ENCODE measurements at regions not wholly inside any gene's neighbourhood (a gene's known extent, or its start where the extent isn't known, plus 50 kb on each side); places are given as distances from the start of the nearest gene placed in this dataset.

DNA sequence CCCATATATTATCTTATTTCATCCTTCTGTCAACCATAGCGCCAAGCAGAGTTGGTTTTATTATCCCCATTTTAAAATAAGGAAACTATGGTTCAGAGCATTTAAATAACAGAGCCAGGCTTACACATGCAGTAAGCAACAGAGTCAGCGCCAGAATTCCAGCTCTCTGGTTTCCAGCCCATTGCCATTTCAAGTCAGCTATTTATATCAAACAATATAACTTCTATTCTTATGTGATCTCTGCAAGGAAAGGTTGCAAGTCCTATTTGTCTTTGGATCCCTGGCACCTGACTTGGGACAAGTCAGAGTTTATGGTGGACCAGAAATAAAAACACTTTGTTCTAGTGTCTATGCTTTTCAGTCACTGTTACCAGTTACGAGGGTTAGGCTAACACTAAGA, 174.1 kb upstream of the EEA1 start:
- DNase-seq (ENCODE audit: low read depth), result no peak

DNA sequence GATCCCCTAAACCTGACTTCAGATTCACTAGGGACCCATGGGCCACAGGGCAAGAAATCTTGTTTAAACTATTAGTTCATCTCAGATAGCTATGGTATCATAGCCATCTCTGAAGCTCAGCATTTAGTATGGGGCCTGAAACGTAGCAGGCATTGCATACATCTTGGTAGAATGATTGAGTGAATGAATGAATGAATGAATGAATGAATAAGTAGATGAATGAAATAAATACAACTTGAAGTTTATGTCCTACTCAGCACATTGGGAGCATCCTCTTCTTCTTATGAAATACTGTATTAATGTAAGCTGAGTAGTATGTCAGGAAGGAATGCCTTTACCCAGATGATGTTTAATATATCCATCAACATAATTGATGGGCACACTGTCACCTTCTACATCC, 175.4 kb upstream of the EEA1 start:
- DNase-seq (ENCODE audit: low read depth), result no peak

DNA sequence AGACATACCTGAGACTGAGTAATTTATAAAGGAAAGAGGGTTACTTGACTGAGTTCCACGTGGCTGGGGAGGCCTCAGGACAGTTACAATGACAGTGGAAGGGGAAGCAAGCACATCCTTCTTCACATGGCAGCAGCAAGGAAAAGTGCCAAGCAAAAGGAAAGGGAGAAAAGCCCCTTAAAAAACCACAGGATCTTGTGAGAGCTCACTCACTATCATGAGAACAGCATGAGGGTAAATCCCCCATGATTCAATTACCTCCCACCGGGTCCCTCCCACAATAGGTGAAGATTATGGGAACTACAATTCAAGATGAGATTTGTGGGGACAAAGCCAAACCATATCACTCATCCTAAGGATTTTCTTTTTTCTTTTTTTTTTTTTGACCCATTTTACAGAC, 177.8 kb upstream of the EEA1 start:
- DNase-seq (ENCODE audit: low read depth), result no peak

DNA sequence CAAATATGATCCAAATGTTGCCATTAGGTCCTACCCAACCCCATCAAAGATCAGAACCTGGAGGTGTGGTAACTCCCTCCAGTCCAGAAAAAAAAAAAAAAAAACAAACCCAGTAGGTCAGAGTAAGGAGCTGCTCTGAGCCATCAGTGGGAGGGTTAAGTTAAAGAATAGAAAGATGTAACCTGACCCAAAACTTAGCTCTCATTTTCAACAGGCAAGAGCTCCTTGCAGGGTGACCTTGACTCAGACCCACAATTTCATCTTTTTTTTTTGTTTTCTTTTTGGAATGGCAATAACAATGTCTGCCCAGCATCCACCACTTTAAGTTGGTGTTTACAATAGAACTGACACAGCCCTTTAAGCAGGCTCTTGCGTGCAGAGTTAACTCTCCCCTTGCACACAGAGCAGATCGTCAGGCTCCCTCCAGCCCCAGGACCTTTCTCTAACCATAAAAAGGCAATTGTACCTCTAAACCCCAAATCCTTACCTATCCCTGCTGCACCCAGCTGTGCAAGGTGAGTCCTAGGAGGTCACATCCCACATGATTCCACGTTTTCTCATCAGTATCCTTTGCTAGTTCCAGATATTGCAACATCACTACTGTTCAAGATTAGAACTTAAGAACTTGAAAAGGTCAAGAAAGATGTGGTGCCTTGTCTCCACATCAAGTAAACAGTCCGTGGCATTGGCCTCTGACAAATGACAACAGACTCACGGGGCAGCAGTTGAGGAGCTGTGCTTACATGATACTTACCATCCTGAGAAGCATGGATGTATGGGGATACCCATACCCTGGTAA, 178.6 kb upstream of the EEA1 start:
- DNase-seq (ENCODE audit: low read depth), result no peak

DNA sequence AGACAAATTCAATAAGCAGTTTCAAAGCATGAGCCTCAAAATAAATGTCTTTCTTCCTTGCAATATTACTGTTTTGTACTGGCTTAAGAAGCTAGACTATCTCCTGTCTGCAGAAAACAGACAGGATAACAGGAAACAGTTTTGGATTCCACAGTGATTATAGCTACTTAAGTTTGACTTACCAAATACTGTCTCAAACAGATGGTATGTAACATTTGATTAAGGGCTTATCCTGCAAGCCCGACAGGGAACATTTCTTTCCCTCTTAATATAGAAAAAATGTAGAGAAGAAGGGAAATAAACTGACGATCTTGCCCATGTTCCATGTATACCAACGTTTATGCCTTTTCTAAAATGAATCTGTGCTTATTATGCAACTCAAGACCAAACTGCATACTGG, 179.9 kb upstream of the EEA1 start:
- no peak for DNase-seq (ENCODE audit: low read depth)

DNA sequence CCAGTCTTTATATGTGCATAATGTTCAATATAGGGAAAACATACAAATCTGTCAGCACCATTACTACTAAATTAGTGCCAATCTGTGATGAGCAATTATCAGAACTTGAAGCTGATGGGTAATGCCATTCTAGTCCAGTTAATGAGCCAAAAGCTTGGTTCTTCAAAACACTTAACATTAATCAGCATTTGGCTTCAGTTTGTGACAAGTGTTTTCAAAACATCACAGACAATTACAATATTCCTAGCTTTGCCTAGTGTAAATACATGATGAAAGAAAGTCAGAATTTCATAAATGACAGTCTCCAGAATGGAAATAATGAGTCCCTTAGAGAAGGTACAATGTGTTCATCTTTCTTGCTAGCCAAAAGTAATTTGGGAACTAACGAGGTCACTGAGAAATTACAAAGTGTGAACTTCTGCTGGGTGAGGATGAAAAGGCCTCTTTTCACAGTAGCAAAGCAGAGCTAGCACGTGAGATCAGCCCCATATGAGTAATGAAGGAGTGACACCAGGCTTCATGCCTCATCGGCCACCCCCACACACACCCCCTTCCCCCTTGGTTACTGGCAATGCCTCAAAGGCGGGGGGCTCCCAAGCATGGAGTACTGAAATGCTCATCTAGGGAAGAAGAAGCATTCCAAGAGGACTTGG, 180.6 kb upstream of the EEA1 start:
- peak; percentile 15 for DNase-seq (ENCODE audit: low read depth)

DNA sequence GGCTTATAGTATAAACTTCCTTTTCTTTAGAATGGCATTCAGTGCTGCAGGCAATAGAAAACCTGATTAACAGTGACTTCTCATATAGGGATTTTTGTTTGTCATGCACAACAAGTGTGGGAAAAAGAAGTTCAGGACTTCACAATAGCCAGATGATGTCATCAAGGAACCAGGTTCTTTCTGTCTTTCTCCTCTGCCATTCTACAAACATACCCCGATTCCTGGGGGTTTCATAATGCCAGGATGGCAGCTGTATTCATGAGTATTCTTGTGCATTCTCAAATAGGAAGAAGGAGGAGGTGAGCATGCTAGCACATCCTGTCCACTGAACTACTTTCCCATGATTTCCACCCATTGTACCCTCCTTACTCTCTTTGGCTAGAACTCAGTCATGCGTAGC, 182.7 kb upstream of the EEA1 start:
- DNase-seq (ENCODE audit: low read depth), result no peak

DNA sequence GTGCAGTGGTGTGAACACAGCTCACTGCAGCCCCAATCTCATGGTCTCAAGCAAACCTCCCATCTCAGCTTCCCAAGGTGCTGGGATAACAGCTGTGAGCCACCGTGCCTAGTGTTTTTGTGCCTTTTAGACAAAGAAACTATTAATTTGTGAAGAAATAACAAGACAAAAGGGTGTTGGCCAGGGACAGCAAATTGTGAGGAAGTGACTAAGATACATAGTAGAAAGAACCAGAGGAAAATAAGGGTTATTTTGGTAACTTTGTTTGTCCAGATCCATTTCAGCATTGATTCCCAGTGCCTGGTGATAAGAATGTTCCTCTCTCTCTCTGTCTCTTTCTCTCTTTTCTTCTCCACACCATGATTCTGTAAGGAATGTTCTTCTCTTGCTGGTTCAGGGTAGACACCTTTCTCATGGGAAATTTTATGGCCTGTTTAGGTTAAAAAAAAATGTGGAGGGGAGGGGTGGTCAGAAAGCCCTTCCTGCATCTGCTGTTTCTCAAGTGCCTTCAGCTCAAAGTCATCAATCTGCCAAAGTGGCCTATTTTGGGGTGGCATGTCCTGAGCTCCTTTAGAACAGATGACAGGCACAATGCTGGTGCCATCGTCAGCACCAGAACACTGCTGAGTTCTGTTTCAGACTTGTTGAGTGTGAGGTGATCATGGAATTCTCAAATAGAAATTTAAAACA, 184.4 kb upstream of the EEA1 start:
- no peak for DNase-seq (ENCODE audit: low read depth)

DNA sequence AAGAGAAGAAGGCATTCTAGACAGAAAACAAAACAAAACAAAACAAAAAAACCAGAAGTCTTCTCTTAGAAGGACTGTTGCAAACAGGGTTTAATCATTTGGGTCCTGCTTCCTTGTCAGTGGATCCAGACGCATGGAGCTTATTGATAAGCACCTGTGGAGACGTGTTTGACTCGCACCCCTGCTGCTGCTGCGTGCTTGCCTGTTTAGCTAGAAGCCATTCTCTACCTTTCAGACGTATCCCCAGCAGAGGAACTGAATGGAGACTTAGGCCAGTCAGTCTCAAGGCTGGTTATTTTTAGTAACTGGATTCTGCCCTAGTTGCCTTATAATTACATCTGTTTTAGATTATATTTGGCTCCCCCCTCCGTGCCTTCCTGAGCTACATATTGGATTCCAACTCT, 186.1 kb upstream of the EEA1 start:
- DNase-seq (ENCODE audit: low read depth), result no peak

DNA sequence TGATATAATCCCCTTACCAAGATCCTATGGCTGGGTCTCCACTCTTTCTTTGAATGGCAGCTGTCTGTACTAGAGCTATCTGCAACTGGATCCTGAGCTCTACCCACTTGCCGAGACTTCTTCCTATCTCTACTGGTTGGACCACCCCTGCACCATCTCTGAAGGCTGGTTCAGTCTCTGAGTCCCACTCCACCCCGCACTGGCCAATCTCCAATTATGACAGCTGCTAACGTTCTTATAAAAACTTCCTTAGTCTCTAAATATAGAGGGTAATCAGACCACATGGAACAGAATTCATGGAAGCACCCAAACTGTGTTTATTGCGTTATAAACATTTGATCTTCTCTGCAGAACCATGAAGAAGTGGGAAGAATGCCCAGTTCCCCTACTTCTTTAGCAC, 186.6 kb upstream of the EEA1 start:
- DNase-seq (ENCODE audit: low read depth), result no peak

DNA sequence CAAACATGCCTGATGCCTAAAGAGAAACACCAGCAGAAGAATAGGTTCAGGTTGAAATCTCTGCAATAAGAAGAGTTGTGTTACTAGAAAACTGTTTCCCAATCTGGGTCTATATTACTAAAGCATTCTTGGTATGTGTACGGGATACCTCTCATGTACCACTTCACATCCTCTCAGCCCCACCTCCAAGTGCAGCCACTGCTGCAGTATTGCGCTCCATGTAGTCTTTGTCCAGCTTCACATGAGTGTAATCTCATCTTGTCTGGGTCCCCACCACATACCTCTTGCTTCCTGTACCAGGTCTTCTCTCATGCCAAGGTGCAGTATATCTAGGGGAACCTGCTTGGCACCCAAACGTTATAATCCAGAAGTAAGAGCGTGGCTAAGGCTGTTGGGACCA, 187.5 kb upstream of the EEA1 start:
- no peak for DNase-seq (ENCODE audit: low read depth)

DNA sequence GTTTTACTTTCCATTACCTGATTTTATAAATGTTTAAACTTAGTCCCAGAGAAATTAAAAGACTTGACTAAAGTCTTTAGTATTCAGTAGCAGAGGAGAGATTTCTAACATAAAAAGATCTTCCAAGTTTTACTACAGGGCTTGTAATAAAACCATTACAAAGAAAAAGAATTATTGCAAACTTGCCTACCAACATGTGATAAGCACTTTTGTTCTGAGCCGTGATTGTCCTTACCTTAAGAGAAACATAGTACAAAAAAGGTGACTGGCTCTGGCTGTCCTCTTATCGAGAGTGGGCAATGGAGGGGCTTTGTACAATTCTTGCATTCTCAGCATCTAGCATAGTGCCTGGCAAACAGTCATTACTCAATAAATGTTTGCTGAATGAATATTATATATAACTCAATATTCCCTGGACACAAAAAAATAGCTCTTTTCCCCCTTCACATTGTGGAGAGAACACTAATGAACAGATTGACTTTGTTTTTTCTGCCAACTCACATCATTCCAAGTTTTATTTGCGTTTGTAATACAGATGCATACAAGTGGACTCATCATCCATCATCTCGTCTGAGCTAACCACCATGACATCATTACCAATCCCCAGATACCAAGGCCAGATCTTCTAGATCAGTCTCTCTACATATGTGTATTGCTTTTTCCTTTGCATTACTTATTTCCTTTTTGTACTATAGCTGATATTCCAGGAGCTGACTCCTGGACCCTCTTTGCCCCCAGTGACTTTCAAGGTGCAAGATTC, 192.8 kb upstream of the EEA1 start:
- DNase-seq (ENCODE audit: low read depth), result no peak

DNA sequence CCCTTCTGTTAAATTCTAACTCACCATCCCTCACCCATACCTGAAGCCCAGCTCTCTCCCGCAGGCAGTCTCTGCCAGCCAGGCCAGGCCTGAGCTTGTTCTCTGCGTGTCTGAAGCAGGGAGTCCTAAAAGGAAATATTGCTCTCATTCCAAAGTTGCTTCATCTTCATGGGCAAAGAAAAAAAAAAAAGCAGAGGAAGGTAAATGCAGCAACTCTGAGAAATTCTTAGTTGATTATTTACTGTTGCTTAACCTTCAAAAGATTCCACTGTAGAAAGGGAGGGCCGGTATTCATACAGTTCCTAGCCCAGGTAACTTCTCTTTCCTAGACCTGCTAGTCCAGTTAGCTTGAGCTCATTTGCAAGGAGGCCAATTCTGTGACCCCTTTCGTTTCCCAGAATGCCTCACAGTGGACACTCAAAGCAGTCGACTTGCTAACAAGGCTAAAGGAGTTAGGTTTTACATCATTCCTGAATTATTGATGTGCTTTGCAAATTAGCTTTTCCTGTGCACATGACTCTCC, 193.5 kb upstream of the EEA1 start:
- no peak for DNase-seq (ENCODE audit: low read depth)

DNA sequence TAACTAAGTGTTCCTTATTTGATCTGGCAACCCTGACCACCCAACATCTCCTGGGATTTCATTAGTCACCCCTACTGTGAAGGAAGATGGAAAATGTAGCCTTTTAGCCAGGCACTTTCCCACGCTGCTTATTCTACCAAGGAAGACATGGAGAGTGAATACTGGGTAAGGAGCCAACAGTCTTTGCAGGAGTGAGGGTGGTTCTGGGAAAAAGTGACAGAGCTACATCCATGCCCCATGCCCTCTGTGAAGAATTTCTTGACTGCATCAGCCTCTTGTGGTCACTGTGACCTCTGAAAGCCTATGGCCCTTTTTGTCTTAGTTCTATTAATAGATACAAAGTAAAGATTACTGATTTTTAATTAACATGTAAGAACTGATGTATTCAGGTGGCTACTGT, 196.0 kb upstream of the EEA1 start:
- no peak for DNase-seq (ENCODE audit: low read depth)

DNA sequence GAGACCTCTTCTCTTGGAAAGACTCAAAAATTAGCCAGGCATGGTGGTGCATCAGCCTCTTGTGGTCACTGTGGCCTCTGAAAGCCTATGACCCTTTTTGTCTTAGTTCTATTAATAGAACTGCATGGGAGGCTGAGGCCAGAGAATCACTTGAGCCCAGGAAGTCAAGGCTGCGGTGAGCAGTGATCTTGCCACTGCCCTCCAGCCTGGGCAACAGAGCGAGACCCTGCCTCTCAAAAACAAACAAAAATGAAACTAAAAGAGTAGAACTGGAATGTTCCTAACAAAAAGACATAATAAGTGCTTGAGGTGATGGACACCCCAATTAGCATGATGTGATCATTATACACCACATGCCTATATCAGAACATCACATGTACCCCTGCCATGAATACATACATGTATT, 197.0 kb upstream of the EEA1 start:
- DNase-seq (ENCODE audit: low read depth), result no peak

DNA sequence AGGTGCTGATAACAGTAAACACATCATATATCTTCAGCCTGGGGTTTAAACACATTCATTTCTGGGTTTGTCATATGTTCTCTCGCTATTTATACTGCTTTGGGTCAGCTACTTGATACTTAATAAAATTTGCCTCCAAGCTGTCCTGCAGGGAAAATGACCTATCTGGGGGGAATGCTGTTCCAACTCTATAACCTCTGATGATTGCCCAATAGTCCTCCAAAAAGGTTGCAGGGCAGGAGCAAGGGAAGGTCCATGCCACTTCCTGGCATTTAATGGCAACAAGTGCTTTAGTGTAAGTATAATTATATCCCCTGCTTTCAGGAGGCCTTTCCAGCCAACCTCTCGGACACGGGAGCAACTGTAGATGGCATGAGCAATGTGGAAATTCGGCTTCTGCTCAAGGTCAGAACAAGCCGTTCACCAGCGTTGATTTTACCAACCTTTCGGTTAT, 198.0 kb upstream of the EEA1 start:
- no peak for DNase-seq (ENCODE audit: low read depth)

DNA sequence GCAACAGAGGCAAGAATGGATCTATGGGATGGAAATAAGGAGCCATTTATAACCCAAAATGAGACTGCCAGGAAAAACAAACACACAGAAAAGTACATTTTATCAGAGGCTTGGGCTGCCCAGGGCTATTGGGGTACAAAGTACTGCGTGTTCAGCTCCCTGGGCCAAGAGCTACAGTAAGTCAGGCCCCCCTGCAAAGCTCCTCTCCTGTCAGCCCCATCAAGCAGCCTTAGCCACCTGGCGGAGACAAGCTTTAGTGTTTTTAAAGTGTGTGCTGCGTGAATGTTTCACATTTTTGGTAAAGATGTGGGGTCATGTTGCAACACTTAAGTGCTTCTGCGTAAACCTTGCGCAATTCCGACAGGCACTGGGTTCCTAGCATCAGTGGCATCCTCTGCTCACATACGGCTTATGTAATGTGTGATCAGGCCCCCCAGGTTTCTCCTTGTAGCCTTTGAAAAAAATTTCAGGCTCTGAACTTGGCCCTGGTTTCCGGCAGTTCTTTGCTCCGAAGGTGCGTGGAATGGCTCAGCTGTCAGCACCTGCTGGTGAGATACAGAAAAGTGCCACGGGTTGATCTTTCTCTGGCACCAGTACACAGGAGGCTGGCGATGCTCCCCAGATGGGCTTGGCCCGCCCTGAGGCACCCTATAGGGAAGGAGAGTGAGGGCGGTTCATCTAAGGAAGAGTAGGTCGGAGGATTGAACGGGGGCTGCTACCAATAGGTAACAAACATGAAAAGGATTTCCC, 198.7 kb upstream of the EEA1 start:
- no peak for DNase-seq (ENCODE audit: low read depth)

DNA sequence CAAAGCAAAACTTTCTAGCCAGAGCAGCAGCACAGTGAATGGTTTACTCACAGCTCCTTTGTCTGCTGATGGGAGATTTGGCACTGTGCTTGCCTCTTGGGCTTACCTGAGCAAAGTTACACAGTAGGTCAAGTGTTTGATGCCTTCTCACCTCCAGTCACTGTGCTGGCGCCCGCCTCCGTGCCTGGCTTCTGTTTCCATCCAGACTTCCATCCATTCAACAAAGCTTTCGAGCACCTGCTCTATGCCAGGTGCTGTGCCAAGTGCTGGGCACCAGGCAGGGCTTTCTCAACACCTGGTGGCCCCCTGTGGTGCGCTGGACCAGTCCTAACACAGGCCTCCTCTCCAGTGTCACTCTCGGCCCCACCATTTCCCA, 199.2 kb upstream of the EEA1 start:
- no peak for DNase-seq (ENCODE audit: low read depth)

DNA sequence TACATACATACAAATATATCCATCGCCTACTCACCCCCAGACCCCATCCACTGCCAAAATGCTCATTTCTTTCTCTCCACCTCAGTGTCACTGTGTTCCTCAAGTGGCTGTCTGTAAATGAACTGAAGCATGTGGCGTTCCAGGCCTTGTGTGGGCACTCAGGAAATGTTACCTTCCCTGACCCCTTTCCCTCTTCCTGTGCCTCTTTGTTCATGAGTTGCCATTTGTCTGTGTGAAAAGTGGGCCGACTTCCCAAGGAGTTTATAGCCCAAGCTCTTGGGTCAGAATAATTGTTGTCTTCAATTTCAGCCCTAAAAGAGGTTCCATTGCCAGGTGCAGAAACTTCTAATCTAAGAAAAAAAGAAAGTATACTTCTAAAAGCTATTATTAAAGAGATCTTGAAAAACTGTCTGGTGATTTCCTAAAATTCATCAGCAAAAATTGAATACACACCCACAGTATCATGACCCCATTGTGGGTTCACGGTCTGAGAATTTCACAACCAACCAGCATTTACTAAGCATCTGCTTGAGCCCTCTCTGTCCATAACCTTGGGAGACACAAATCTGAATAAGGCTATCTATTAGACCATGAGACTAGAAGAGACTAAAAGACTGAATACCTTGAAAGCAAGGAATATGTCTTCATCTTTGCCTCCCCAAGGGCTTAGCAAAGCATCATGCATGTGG, 201.4 kb upstream of the EEA1 start:
- no peak for DNase-seq (ENCODE audit: low read depth)

DNA sequence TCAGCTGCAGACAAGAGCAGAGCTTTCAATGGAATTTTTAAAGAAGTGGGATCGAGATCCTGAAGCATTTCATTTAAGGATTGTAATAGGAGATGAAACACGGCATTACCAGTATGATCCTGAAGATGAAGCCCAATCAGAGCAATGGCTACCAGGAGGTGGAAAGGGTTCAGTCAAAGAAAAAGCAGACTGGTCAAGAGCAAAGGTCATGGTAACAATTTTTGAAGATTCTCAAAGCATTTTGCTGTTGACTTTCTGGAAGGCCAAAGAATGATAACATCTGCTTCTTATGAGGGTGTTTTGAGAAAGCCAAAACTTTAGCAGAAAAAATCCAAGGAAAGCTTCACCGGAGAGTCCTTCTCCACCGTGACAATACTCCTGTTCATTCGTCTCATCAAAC, 204.3 kb upstream of the EEA1 start:
- no peak for DNase-seq (ENCODE audit: low read depth)
